Mucosa of descending colon (tissue), 3 donors: ENCODE measurements at regions not wholly inside any gene's neighbourhood (a gene's known extent, or its start where the extent isn't known, plus 50 kb on each side); places are given as distances from the start of the nearest gene placed in this dataset.

Source experiments
- ATAC-seq: fragments of 200-7000 bp; cut with Tn5 transposase; one replicate; pipeline ENCODE4 v1.9.1; 2020; ENCODE audit warnings: mild to moderate bottlenecking, moderate library complexity
- DNase-seq, 3 donors: peaks; one replicate each; pipeline ENCODE4 v3.0.0-alpha.2; 2020
- H3K36me3 ChIP-seq: fragments of 200-600 bp; one replicate; pipeline ENCODE4 v1.8.0; 2021; ENCODE audit warnings: low read depth, mild to moderate bottlenecking
- H3K4me1 ChIP-seq: fragments of 200-600 bp; one replicate; pipeline ENCODE4 v1.8.0; 2021; ENCODE audit warnings: low read depth, mild to moderate bottlenecking
- H3K4me3 ChIP-seq: fragments of 200-600 bp; one replicate; pipeline ENCODE4 v1.8.0; 2021; ENCODE audit warnings: mild to moderate bottlenecking
- H3K9me3 ChIP-seq: fragments of 200-600 bp; one replicate; pipeline ENCODE4 v1.8.0; 2021; ENCODE audit warnings: mild to moderate bottlenecking
- CTCF ChIP-seq: fragments of 200-600 bp; IDR thresholded peaks from one replicate; pipeline ENCODE4 v1.8.0; 2022; ENCODE audit warnings: antibody characterized with exemption, mild to moderate bottlenecking
- intact Hi-C, 2 donors: fragments of 100-400 bp; cut with DNase I in 1 of 2; cut with micrococcal nuclease in 1 of 2; formaldehyde crosslinking; loops; one replicate each; pipeline versions ENCODE4 v1.11.0 to v1.11.1; 2022; cut with DNase I, micrococcal nuclease
- donor health status: DM: no; HTN: no; CAD: no; lungs with moderate emphysema.
- donor health status: DM: no; HTN: no; CAD: no.
- donor health status: DM: no; HTN: yes; CAD: no.

- Histone ChIP-seq H3K4me1 (no peaks in the 10 kb centered on the region), H3K9me3 (no peaks in the 10 kb centered on the region), H3K4me3 (no peak overlapping the region), H3K36me3 (no peaks in the 10 kb centered on the region)
- intact Hi-C loops: no loop called here
- no peak for ATAC-seq
- no peak for DNase-seq
- TF ChIP-seq CTCF: no peak
Observed at GRCh38 chr9:135328485-135329417, 150.8 kb upstream of the PPP1R26 start.

GRCh38 chr9:135329571-135330306 lies 149.8 kb upstream of the PPP1R26 start:
- TF ChIP-seq CTCF: no peak
- intact Hi-C loops: no loop called here
- ATAC-seq (no peak), DNase-seq (no peak)
- no peaks in the 10 kb centered on the region for H3K36me3 ChIP-seq
- H3K9me3 ChIP-seq: no peaks in the 10 kb centered on the region
- no peak overlapping the region for H3K4me3 ChIP-seq
- H3K4me1 ChIP-seq: no peaks in the 10 kb centered on the region

GRCh38 chr9:135330307-135330631 lies 149.3 kb upstream of the PPP1R26 start:
- Histone ChIP-seq H3K4me1 (no peaks in the 10 kb centered on the region), H3K9me3 (no peaks in the 10 kb centered on the region), H3K4me3 (no peak overlapping the region), H3K36me3 (no peaks in the 10 kb centered on the region)
- ATAC-seq: no peak
- intact Hi-C loops: no loop called here
- DNase-seq: no peak
- no peak for TF ChIP-seq CTCF

GRCh38 chr9:135330685-135331590 lies 148.6 kb upstream of the PPP1R26 start:
- no peak overlapping the region for H3K4me3 ChIP-seq
- no peak for ATAC-seq
- intact Hi-C loops: no loop called here
- no peak for TF ChIP-seq CTCF
- no peaks in the 10 kb centered on the region for H3K9me3 ChIP-seq
- H3K36me3 ChIP-seq: no peaks in the 10 kb centered on the region
- DNase-seq: no peak
- H3K4me1 ChIP-seq: no peaks in the 10 kb centered on the region

GRCh38 chr9:135332516-135332915 lies 147.1 kb upstream of the PPP1R26 start:
- H3K36me3 ChIP-seq: no peaks in the 10 kb centered on the region
- ATAC-seq: no peak
- no peaks in the 10 kb centered on the region for H3K9me3 ChIP-seq
- no peak for DNase-seq
- TF ChIP-seq CTCF: no peak
- H3K4me3 ChIP-seq: no peak overlapping the region
- intact Hi-C loops: no loop called here
- no peaks in the 10 kb centered on the region for H3K4me1 ChIP-seq
